ENCODE measurements at regions not wholly inside any gene's neighbourhood (a gene's known extent, or its start where the extent isn't known, plus 50 kb on each side); places are given as distances from the start of the nearest gene placed in this dataset.

GRCh38 chr14:86423214-86423613 is 893.3 kb downstream of the FLRT2 start:
- Histone ChIP-seq H3K9me3 (no peaks in the 10 kb centered on the region), H3K4me3 (no peak overlapping the region), H3K27me3 (no peaks in the 10 kb centered on the region), H3K27ac (no peak overlapping the region), H3K4me1 (no peaks in the 10 kb centered on the region), H3K36me3 (no peaks in the 10 kb centered on the region)
- ATAC-seq (no peak), DNase-seq (no peak)
- intact Hi-C loops (cut with DNase I), result no loop called here
- TF ChIP-seq POLR2A (IDR thresholded peaks at IDR 0.05) (no peak), CTCF (IDR thresholded peaks at IDR 0.05) (no peak)
- 63% methylated on average over 2 of the region's 2 CpGs for WGBS (ENCODE audit: insufficient coverage, low coverage, low lambda C conversion rate, missing lambda C conversion rate)

- no peak for DNase-seq
- Histone ChIP-seq H3K9me3 (no peaks in the 10 kb centered on the region), H3K27me3 (no peaks in the 10 kb centered on the region), H3K4me3 (no peak overlapping the region), H3K27ac (no peak overlapping the region), H3K36me3 (no peaks in the 10 kb centered on the region), H3K4me1 (no peaks in the 10 kb centered on the region)
- TF ChIP-seq POLR2A (IDR thresholded peaks at IDR 0.05), result no peak
- TF ChIP-seq CTCF (IDR thresholded peaks at IDR 0.05), result no peak
- intact Hi-C loops (cut with DNase I), result no loop called here
- no peak for ATAC-seq
These were observed 890.2 kb downstream of the FLRT2 start for GRCh38 chr14:86420131-86420530.

- Histone ChIP-seq H3K9me3 (no peaks in the 10 kb centered on the region), H3K27ac (no peak overlapping the region), H3K36me3 (no peaks in the 10 kb centered on the region), H3K4me3 (no peak overlapping the region), H3K27me3 (no peaks in the 10 kb centered on the region), H3K4me1 (no peaks in the 10 kb centered on the region)
- DNase-seq (no peak), ATAC-seq (no peak)
- 58% methylated on average over 1 of the region's 1 CpG for WGBS (ENCODE audit: insufficient coverage, low coverage, low lambda C conversion rate, missing lambda C conversion rate)
- no peak for TF ChIP-seq CTCF (IDR thresholded peaks at IDR 0.05)
- TF ChIP-seq POLR2A (IDR thresholded peaks at IDR 0.05), result no peak
- intact Hi-C loops (cut with DNase I), result no loop called here
These were observed 884.2 kb downstream of the FLRT2 start for GRCh38 chr14:86414146-86414545.

GRCh38 chr14:86404989-86405649 is 875.2 kb downstream of the FLRT2 start:
- Histone ChIP-seq H3K9me3 (no peaks in the 10 kb centered on the region), H3K27me3 (no peaks in the 10 kb centered on the region), H3K4me1 (no peaks in the 10 kb centered on the region), H3K4me3 (no peak overlapping the region), H3K27ac (no peak overlapping the region), H3K36me3 (no peaks in the 10 kb centered on the region)
- no peak for DNase-seq
- WGBS (ENCODE audit: insufficient coverage, low coverage, low lambda C conversion rate, missing lambda C conversion rate), result 36% methylated on average over 3 of the region's 3 CpGs
- TF ChIP-seq CTCF (IDR thresholded peaks at IDR 0.05), result no peak
- TF ChIP-seq POLR2A (IDR thresholded peaks at IDR 0.05), result no peak
- intact Hi-C loops (cut with DNase I), result no loop called here
- ATAC-seq, result no peak

- no peaks in the 10 kb centered on the region for H3K9me3 ChIP-seq
- no peak for DNase-seq
- ATAC-seq, result no peak
- TF ChIP-seq CTCF (IDR thresholded peaks at IDR 0.05) (no peak), POLR2A (IDR thresholded peaks at IDR 0.05) (no peak)
- no peaks in the 10 kb centered on the region for H3K4me1 ChIP-seq
- intact Hi-C loops (cut with DNase I), result no loop called here
- H3K27me3 ChIP-seq, result no peaks in the 10 kb centered on the region
- WGBS (ENCODE audit: insufficient coverage, low coverage, low lambda C conversion rate, missing lambda C conversion rate), result 22% methylated on average over 2 of the region's 2 CpGs
- no peak overlapping the region for H3K27ac ChIP-seq
- H3K36me3 ChIP-seq, result no peaks in the 10 kb centered on the region
- H3K4me3 ChIP-seq, result no peak overlapping the region
These were observed 874.5 kb downstream of the FLRT2 start for GRCh38 chr14:86404425-86404824.

All from right lobe of liver (tissue), 6 donors.